ENCODE measurements at regions not wholly inside any gene's neighbourhood (a gene's known extent, or its start where the extent isn't known, plus 50 kb on each side); places are given as distances from the start of the nearest gene placed in this dataset.

DNA sequence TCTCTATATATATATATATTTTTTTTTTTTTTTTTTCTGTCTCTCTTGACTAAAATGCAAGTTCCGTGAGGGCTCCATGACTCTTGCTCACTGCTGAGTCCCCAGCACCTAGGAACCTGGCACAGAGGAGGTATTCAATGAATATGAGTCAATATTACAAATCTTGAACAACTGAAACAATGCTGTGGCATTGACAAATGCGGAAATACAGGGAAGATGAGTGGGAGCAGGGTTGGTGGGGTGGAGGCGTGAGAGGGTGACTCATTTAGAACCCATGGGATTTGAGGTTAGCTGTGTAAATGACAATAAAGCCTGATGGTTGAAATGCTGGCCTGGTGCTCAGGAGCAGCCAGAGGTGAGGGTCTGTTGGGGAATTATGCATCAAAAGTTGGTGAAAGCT, 121.7 kb upstream of the FUT8 start:
- DNase-seq (ENCODE audit: low spot score, unreplicated experiment), result no peak
- Mint-ChIP-seq H3K9me3 (ENCODE audit: low read depth) (no peaks in the 10 kb centered on the region), H3K4me1 (ENCODE audit: low read depth) (no peaks in the 10 kb centered on the region), H3K27me3 (peaks cover 10% of the 10 kb centered on the region), H3K27ac (no peak overlapping the region), H3K36me3 (ENCODE audit: insufficient read depth) (no peaks in the 10 kb centered on the region), H3K4me3 (ENCODE audit: low read depth) (no peak overlapping the region)
- TF ChIP-seq, protein P1, sequence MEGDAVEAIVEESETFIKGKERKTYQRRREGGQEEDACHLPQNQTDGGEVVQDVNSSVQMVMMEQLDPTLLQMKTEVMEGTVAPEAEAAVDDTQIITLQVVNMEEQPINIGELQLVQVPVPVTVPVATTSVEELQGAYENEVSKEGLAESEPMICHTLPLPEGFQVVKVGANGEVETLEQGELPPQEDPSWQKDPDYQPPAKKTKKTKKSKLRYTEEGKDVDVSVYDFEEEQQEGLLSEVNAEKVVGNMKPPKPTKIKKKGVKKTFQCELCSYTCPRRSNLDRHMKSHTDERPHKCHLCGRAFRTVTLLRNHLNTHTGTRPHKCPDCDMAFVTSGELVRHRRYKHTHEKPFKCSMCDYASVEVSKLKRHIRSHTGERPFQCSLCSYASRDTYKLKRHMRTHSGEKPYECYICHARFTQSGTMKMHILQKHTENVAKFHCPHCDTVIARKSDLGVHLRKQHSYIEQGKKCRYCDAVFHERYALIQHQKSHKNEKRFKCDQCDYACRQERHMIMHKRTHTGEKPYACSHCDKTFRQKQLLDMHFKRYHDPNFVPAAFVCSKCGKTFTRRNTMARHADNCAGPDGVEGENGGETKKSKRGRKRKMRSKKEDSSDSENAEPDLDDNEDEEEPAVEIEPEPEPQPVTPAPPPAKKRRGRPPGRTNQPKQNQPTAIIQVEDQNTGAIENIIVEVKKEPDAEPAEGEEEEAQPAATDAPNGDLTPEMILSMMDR (IDR thresholded peaks at IDR 0.05; ENCODE audit: unreplicated experiment), result no peak

DNA sequence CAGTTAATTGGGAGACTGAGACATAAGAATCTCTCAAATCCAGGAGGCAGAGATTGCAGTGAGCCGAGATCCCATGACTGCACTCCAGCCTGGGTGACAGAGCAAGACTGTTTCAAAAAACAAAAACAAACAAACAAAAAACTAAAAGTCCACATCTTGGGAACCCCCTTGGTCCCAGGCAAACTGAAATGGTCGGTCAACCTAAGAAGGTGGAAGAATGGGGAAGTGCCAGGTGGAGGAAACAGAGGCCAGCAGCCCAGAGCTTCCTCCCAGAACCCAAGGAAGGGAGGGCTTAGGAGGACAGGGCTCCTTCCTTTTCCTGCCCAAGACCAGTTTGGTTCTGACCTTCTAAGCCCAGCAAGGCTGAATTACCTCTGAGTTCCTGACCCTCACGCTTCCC, 121.0 kb upstream of the FUT8 start:
- peaks cover 10% of the 10 kb centered on the region for H3K27me3 Mint-ChIP-seq
- DNase-seq (ENCODE audit: low spot score, unreplicated experiment), result no peak
- no peaks in the 10 kb centered on the region for H3K4me1 Mint-ChIP-seq (ENCODE audit: low read depth)
- no peaks in the 10 kb centered on the region for H3K36me3 Mint-ChIP-seq (ENCODE audit: insufficient read depth)
- H3K4me3 Mint-ChIP-seq (ENCODE audit: low read depth), result no peak overlapping the region
- H3K27ac Mint-ChIP-seq, result no peak overlapping the region
- H3K9me3 Mint-ChIP-seq (ENCODE audit: low read depth), result no peaks in the 10 kb centered on the region
- TF ChIP-seq, protein P1 (IDR thresholded peaks at IDR 0.05; ENCODE audit: unreplicated experiment), result no peak

DNA sequence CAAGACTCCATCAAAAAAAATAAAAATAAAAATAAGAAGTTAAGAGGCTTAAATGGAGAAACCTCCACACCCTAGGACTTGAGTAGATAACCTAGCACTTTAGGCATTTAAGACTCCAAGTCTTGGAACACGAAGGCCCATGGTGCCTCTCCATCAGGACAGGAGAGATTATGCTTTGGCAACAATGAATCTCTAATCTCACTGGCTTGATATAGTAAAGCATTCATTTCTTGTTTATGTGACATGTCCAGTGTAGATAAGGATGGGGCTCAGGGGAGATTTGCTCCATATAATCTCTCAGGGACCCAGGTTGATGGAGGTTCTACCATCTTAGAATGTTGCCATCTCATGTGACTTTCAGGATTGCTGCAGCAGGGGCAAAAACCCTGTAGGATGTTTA, 117.7 kb upstream of the FUT8 start:
- Mint-ChIP-seq H3K27me3 (peaks cover 6% of the 10 kb centered on the region), H3K4me1 (ENCODE audit: low read depth) (peaks cover 8% of the 10 kb centered on the region), H3K36me3 (ENCODE audit: insufficient read depth) (no peaks in the 10 kb centered on the region), H3K27ac (no peak overlapping the region), H3K9me3 (ENCODE audit: low read depth) (no peaks in the 10 kb centered on the region), H3K4me3 (ENCODE audit: low read depth) (no peak overlapping the region)
- no peak for DNase-seq (ENCODE audit: low spot score, unreplicated experiment)
- TF ChIP-seq, protein P1 (IDR thresholded peaks at IDR 0.05; ENCODE audit: unreplicated experiment), result no peak

DNA sequence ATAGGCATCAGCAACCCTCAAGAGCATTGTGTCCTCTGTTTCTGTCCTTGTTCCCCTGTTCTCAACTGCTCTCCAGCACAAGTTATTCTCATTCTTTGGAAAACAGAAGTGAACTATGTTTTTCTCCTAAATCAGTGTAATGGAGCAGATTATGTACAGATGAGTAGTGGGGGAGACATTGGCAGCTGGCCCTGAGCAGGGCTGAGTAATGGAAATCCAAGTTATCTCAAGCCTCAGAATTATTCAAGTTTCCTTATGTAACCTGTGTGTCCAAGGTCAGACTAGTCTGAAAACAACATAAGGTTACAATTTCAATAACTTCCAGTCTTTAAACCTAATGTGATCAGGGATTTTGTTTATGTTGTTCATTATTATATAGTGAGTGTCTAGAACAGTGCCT, 116.1 kb upstream of the FUT8 start:
- no peaks in the 10 kb centered on the region for H3K36me3 Mint-ChIP-seq (ENCODE audit: insufficient read depth)
- H3K9me3 Mint-ChIP-seq (ENCODE audit: low read depth), result no peaks in the 10 kb centered on the region
- H3K4me3 Mint-ChIP-seq (ENCODE audit: low read depth), result no peak overlapping the region
- peaks cover 22% of the 10 kb centered on the region for H3K4me1 Mint-ChIP-seq (ENCODE audit: low read depth)
- DNase-seq (ENCODE audit: low spot score, unreplicated experiment), result no peak
- peaks cover 3% of the 10 kb centered on the region for H3K27me3 Mint-ChIP-seq
- no peak overlapping the region for H3K27ac Mint-ChIP-seq
- TF ChIP-seq, protein P1 (IDR thresholded peaks at IDR 0.05; ENCODE audit: unreplicated experiment), result no peak

DNA sequence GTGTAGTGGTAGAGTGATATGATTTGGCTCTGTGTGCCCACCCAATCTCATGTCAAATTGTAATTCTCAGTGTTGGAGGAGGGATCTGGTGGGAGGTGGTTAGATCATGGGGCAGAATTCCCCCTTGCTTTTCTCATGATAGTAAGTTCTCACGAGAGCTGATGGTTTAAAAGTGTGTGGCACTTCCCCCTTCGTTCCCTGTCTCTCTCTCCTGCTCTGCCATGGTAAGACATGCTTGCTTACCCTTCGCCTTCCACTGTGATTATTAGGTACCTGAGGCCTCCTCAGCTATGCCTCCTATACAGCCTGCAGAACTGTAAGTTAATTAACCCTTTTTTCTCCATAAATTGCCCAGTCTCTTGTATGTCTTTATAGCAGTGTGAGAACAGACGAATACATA, 115.7 kb upstream of the FUT8 start:
- H3K9me3 Mint-ChIP-seq (ENCODE audit: low read depth), result no peaks in the 10 kb centered on the region
- H3K27me3 Mint-ChIP-seq, result peaks cover 3% of the 10 kb centered on the region
- TF ChIP-seq, protein P1 (IDR thresholded peaks at IDR 0.05; ENCODE audit: unreplicated experiment), result no peak

More for the DNA sequence above, 115.7 kb upstream of the FUT8 start:
- H3K36me3 Mint-ChIP-seq (ENCODE audit: insufficient read depth), result no peaks in the 10 kb centered on the region
- H3K4me1 Mint-ChIP-seq (ENCODE audit: low read depth), result peaks cover 25% of the 10 kb centered on the region
- no peak overlapping the region for H3K27ac Mint-ChIP-seq
- DNase-seq (ENCODE audit: low spot score, unreplicated experiment), result no peak
- H3K4me3 Mint-ChIP-seq (ENCODE audit: low read depth), result no peak overlapping the region

Measured in progenitor cell of endocrine pancreas (in vitro differentiated cells).